ENCODE measurements at regions not wholly inside any gene's neighbourhood (a gene's known extent, or its start where the extent isn't known, plus 50 kb on each side); places are given as distances from the start of the nearest gene placed in this dataset.
A peak's percentile ranks its signal among the peaks of the same experiment; 100 is the strongest.
"Not testable (repeated sequence)": the region's sequence is repeated elsewhere in the genome, so short reads cannot be mapped to it uniquely, and the experiment has no call there.

DNA sequence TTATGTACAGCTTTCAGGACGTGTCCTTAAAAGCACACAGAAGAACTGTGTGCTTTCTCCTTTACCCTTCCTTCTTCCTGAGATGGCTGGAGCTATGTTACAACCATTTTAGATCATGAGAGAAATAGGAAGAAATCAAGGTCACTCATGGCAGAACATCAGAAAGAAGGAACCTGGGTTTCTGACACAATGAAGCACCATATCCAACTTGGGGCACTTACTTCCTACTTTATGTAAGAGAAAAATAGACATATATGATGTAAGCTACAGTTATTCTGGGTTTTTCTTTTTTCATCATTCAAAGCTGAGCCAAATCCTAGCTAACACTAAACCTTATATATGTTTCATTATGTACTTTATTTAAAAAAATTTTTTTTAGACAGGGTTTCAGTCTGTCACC lies 79.5 kb downstream of the FAM161A start:
- DNase-seq (ENCODE audit: low read depth in 4 of 4, low spot score in 3 of 4), result no peak

DNA sequence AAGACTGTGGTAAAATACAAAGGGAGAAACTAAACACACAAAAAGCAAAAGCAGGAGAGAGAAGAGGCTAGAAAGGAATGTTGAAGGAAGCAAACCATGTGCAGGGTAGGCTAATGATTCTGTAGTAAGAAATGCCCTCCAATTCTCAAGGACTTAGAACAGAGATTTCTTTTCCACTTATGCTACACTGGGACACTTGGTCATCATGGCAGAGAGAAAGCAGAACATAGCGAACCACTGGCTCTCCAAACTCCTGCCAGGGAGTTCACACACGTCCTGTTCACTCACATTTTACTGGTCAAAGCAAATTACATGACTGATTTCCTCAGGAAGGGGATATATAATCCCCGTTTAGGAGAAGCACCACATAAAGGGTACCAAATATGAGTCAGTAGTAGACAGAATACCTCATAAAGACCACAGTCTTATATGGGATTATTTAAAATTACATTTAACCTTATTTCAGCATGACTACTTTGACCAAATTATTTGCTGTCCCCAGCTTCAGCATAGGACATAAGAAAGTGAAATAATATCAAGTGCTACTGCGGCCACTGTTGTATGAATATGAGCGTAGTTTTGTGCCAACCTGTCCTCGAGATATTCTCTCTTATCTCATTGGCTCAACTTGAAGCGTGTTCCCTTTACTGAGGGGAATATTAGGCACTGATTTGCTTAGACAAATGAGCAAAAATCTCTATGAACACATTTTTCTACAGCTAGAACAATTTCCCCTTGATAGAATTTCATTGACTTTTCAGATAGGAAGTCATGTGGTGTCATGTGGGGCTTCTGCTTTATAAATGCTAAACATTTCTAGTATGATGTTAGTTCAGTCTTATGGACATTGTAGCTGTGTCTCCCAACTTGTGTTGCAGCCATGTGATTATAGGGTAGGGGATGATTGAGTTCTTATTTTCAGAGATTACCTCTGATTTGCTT lies 81.7 kb downstream of the FAM161A start:
- DNase-seq (ENCODE audit: low read depth in 4 of 4, low spot score in 3 of 4), result no peak

DNA sequence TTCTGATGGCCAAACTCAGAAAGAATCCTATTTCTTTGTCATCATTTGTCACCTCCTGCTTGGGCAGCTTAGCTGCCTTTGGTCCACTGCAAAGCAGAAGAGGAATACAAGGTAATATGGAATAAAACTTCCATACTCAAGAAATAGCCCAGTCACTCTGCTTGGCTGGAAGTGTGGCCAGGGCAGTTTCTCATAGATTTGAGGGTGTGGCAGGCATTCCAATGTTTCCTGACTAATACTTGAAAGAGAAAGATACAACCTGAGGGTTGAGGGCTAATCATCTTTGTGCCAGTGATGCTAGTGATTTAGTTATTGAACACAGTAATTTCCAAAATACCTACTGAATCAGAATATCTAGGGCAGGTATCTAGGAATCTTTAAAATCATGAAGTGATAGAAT lies 83.1 kb downstream of the FAM161A start:
- DNase-seq (ENCODE audit: low read depth in 4 of 4, low spot score in 3 of 4), result no peak

DNA sequence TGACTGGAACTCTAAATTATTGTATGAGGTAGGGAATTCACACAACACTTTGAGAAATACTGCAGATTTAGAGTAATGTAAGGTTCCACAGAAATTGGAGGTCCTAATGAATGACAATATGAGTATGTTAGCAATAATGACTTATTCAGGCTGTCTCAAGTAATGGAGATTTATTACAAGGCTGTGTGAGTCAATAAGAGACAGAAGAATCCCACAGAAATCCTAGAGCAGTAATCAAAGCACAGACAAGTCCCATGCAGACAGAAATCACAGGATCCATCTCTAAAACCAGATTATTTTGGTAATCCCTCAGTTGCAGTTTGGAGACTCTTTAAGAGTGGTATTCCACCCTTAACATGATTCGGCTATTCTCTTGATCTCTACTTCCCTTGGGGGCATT lies 83.6 kb downstream of the FAM161A start:
- DNase-seq (ENCODE audit: low read depth in 4 of 4, low spot score in 3 of 4), result no peak

DNA sequence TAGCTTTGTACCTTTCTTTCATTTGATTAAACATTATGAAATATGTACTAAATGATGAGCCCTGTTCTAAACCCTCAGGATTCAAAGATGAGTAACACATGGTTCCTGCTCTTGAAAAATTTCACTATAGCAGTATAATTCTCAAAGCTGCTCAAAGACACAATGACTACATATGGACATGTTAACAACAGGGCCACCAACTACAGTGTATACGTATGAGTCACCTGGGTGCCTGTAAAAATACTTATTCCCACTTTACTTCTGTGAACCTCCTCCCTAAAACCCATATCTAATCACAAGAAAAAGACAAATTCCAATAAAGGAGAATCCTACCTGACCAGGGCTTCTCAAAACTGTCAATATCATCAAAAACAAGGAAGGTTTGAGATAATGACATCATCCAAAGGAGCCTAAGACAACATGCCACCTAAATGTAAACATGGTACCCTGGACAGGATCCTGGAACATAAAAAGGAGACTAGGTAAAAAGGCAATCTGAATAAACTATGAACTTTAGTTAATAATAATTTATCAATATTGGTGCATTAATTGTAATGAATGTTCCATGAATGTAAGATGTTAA lies 84.7 kb downstream of the FAM161A start:
- DNase-seq (ENCODE audit: low read depth in 4 of 4, low spot score in 3 of 4), result no peak

DNA sequence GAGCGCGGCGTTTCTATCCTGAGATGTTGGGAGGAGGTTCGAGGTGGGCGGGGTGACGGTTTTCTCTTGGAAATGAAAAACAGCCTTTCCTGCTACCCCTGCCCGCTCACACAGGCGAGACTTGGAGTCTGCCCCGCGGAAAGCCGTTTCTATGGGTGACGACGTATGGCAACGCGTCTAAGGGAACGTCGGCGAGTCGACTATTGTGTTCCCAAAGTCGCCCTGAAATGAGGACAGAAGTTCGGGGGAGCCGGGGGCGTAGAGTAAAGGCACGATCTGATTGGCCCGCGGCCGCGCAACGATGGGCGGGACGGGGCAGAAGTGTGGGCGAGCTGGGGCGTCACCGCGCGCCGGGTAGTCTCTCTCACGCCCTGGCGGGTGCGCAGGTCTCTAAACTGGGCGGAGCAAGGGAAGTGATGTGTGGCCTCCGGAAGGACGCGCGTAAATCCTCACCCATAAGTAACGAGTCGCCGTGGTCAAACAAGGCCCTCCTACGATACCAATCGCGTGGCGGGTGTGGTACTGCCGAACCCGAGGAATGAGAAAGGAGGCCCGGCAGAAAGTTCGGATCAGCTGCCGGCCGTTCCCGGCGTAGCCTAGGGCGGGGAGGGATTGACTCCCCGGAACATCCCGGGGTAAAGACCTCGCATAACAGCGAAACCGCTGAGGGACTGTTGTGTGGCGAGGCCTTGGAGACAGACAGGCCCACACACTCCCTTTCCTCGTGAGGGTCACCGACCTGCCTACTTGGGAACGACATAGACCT lies 89.6 kb downstream of the FAM161A start:
- peak; percentile 88 to 95 (median 94) for DNase-seq (ENCODE audit: low read depth in 4 of 4, low spot score in 3 of 4)

DNA sequence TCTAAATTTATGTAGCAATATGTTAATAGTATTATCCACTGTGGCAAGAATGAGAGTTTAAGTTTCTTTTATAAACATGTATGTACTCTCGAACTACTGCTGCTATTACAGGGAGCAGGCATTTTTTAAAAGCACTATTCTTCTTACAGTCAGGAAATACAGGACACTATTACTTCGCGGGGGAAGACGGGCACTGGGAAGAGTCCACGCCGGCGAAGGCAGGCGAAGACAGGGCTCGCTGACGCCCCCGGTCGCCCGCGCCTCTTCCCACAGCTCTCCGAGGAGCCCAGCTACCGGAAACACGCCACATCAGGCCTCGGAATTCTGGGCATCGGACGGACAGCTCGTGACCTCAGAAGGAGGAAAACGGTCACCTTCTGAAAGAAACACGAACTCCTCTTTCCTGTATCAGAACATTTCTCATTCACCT lies 90.2 kb downstream of the FAM161A start:
- peak in 3 of 4 donors; percentile 58 to 79 (median 70) for DNase-seq (ENCODE audit: low read depth in 4 of 4, low spot score in 3 of 4)

DNA sequence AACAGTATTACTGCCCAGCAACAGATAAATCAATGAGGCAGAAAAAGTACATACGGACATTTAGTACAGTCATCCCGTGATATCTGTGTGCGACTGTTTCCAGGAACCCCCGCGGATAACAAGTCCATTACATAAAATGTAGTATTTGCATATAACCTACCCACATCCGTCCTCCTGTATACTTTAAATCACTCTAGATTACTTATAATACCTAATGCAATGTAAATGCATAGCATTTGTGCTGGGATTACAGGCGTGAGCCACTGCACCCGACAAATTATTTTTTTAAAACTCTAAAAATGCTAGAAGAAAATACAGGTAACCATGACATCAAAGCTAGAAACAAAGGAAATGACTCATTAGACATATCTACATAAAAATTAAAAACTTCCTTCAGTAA lies 91.6 kb downstream of the FAM161A start:
- no peak for DNase-seq (ENCODE audit: low read depth in 4 of 4, low spot score in 3 of 4)

DNA sequence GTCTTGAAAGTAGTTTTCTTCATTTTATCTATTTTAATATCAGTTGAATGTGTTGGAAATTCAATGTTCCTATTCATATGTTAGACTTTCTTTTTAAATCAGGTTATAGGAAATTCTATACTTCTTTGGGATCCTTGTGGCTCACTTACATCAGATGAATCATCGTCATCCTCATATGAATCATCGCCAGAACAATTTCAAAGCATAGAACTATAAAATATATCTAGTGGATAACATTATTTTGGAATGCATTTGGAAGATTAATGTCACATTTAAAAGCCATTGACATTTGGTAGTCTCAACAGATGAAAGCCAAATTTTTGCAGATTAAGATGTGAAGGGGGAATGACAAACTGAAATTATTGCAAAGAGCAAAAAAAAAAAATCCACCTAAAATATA lies 94.1 kb downstream of the FAM161A start:
- no peak for DNase-seq (ENCODE audit: low read depth in 4 of 4, low spot score in 3 of 4)

DNA sequence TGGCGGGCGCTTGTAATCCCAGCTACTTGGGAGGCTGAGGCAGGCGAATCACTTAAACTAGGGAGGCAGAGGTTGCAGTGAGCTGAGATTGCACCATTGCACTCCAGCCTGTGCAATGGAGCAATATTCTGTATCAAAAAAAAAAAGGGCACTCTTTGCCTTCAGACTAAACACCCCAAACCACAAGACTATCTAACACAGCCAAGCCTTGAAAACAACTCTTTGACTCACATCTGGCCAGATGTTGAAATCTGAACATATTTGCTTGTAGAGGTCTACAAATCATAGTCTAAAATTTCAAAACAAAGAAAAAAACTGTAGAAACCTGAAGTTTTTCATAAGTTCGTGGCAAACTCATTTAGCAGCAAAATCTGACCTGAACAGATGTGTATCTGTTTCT lies 94.9 kb downstream of the FAM161A start:
- DNase-seq (ENCODE audit: low read depth in 4 of 4, low spot score in 3 of 4), result no peak

DNA sequence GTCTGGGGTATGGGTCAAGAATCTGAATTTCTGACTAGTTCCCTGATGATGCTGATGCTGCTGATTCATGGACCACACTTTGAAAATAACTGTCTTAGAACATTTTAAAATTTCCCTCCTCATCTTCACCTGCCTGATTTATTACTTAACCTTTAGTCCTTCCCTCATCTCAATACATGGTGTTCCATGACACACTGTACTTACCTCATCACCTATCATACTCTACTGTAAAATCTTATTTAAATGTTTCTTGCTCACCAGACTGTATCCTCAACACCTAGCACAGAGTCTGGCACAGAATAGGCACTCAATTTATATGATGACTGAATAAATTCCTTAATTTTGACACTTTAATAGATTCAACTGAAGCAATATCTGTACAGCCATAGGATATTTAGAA lies 95.7 kb downstream of the FAM161A start:
- DNase-seq (ENCODE audit: low read depth in 4 of 4, low spot score in 3 of 4), result no peak

DNA sequence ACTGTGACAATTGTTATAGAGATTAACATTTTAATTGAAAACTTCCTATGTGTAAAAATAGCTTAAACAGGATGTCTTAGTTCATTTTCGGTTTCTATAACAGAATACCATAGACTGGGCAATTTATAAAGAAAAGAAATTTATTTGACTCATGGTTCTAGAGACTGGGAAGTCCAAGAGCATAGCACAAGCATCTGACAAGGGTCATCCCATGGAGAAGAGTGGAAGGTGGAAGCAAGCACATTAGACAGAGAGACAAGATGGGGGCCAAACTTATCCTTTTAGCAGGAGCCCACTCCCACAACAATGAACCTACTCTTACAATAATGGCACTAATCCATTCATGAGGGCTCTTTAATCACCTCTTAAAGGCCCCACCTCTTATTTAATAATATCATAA lies 100.3 kb downstream of the FAM161A start:
- no peak for DNase-seq (ENCODE audit: low read depth in 4 of 4, low spot score in 3 of 4)

DNA sequence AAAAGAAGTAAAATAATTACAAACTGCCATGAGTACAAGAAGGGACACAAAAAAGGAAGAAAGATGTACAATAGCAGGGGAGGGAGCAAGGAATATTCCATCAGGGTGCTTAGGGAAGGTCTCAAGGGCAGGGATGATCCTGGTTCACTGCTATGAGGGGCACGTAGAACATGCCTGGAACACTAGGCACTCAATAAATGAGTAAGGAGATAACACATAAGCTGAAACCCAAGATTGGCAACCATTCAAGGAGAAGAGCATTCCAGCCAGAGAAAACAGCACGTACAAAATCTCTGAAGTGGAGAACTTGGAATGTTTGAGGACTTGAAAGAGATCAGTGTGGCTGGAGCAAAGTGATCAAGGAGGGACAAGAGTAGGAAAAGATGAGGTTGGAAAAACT lies 103.2 kb downstream of the FAM161A start:
- DNase-seq (ENCODE audit: low read depth in 4 of 4, low spot score in 3 of 4), result no peak

DNA sequence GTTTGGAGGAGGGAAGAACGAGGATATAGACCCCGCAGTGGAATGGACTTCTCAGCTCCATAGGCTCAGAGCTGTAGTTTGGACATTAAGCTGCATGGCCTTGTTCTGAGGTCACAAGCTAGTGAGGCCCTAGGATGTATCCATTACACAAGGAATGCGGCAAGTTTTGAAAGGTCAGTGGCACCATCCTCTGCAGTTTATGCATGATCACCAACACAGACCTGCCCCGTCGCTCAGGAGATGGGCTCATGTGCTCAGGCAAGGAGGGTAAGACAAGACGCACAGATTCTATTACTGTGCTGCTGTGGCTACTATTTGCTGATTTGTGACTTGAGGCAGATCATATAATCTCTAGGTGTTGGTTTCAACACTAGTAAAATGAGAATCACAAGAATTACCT lies 110.9 kb downstream of the FAM161A start:
- no peak for DNase-seq (ENCODE audit: low read depth in 4 of 4, low spot score in 3 of 4)

DNA sequence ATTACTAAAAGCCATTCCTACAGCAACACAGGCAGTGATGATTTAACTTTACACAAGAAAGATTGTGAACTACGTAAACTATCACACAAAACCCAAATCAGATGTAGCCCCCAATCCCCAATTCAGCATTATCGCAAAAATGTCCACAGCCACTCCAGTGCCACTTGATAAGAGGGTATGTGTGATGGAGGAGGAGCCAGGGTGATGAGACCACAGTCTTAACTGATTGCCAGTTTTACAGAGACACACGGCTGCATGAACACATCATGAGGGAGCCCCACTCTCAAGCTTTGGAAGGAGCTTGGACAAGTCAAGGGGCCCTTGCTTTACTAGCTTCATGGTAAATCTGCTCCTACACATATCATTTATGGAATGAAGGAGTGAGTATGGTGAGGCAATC lies 116.0 kb downstream of the FAM161A start:
- DNase-seq (ENCODE audit: low read depth in 4 of 4, low spot score in 3 of 4), result no peak

DNA sequence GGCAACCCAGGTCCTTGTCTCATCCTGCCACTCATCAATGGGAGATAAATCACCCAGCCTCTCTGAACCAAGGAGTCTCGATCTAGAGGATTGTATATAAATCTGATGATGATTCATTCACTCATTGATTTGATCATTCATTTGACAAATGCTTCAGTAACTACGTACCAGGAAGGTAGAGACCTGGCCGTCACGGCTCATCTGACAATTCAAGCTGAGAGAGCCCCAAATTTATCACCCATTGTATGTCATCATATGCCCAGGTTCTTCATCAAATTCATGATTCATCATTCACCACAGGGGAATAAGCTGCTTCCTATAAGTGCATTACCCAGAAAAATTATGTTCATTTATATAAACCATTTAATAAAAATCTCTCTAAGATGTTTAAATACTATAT lies 116.9 kb downstream of the FAM161A start:
- DNase-seq (ENCODE audit: low read depth in 4 of 4, low spot score in 3 of 4), result no peak

DNA sequence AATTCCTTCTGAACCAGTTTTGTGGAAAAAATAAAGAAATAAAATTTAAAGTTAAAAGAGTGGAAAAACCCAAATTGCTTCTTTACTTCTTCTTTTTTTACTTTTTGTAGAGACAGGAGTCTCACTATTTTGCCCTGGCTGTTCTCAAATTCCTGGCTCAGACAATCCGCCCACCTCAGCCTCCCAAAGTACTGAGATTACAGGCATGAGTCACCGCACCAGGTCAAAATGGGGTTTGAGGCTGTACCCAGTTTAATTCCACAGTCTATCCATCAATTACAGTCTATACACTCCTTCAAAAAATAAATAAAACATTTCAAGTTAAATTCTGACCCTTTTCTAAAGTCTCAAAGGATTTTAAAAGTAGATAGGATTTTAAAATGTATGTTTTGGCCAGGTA lies 120.3 kb downstream of the FAM161A start:
- no peak for DNase-seq (ENCODE audit: low read depth in 4 of 4, low spot score in 3 of 4)

DNA sequence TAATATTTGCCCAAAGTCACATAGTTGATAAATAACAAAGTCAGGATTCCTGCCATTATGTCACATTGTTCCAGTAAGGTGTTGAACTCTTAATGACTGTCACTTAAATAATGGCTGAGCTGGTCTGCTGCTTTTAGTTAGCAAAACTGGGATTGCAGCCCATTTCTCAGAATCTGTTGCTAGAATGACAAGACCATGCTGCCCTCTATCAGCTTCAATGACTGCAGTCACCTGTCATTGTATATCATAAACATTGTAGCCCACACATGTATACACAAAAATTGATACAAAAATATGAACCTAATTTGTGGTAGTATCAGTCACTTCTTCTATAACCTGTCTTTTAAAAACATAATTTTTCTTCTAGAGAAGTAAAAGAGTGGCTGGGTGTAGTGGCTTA lies 121.1 kb downstream of the FAM161A start:
- DNase-seq (ENCODE audit: low read depth in 4 of 4, low spot score in 3 of 4), result no peak

DNA sequence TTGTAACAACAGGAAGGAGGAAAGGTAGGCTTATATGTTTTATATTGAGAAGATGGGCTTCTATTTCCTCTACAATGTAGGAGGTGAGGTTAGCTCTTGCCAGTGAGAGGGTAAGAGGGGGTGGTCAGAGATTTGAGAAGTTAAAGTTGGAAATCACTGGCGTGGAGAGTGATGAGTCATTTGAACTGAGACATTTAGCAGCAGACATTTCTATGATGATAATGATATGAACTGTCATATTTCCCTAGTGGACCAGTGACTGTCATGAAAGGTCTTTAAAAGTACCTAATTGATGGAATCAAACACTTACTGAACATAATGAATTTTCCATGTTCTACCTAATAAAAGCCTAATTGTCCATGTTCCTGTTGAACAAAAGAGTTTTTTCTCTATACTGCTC lies 126.1 kb downstream of the FAM161A start:
- no peak for DNase-seq (ENCODE audit: low read depth in 4 of 4, low spot score in 3 of 4)

DNA sequence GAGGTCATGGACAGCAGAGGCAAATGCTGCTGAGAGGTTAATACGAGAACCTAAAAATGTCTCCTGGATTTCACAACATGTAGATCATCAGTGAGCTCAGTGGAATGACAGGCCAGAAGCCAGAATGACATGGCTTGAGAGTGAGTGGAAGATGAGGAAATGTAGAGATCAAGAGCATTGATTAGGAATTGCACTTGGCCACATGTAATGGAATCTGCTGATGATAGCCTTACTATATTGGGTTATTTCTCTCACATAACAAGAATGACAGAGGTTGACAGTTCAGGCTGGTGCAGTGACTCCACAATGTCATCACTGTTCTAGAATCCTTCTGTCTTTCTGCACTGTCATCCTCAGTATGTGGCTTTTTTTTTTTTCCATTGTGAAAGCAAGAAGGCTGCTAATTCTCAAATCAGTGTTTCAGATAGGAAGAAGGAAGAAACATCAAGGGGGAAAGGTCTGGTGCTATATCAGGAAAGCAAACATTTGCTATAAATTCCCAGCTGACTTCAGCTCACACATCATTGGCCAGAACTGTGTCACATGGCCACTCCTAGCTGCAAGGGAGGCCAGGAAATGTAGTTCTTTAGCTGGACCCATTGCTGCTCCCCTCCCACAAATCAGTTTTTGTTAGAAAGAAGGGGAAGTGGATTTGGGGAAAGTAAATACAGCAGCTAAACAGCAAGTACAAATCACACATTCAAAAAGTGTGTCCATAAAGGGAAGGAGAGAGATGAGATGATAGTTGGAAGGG lies 127.2 kb downstream of the FAM161A start:
- DNase-seq (ENCODE audit: low read depth in 4 of 4, low spot score in 3 of 4), result no peak

DNA sequence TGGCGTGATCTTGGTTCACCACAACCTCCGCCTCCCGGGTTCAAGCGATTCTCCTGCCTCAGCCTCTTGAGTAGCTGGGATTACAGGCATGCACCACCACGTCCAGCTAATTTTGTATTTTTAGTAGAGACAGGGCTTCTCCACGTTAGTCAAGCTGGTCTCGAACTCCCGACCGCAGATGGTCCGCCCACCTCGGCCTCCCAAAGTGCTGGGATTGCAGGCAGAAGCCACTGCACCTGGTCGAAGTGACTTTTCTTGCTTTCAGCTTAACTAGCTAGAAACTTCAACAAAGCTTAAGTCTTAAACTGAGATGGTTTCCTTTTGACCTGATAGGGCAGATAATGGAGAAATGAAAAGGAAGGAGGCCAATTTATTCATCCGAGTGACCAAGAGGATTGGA lies 130.5 kb downstream of the FAM161A start:
- not testable (repeated sequence) for DNase-seq (ENCODE audit: low read depth in 4 of 4, low spot score in 3 of 4)
